NB4 (cell line): ENCODE measurements at regions not wholly inside any gene's neighbourhood (a gene's known extent, or its start where the extent isn't known, plus 50 kb on each side); places are given as distances from the start of the nearest gene placed in this dataset.

ENCODE experiments used
- TF ChIP-seq, protein P1 (sequence below): IDR thresholded peaks from one replicate; pipeline ENCODE4 v1.5.1; 2012; ENCODE audit warnings: low read depth, low read length
- TF ChIP-seq, protein P2 (sequence below): IDR thresholded peaks from 2 replicates; pipeline ENCODE4 v1.6.1; 2011; ENCODE audit warnings: low read depth, low read length

- TF ChIP-seq, protein P1, sequence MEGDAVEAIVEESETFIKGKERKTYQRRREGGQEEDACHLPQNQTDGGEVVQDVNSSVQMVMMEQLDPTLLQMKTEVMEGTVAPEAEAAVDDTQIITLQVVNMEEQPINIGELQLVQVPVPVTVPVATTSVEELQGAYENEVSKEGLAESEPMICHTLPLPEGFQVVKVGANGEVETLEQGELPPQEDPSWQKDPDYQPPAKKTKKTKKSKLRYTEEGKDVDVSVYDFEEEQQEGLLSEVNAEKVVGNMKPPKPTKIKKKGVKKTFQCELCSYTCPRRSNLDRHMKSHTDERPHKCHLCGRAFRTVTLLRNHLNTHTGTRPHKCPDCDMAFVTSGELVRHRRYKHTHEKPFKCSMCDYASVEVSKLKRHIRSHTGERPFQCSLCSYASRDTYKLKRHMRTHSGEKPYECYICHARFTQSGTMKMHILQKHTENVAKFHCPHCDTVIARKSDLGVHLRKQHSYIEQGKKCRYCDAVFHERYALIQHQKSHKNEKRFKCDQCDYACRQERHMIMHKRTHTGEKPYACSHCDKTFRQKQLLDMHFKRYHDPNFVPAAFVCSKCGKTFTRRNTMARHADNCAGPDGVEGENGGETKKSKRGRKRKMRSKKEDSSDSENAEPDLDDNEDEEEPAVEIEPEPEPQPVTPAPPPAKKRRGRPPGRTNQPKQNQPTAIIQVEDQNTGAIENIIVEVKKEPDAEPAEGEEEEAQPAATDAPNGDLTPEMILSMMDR = no peak
- TF ChIP-seq, protein P2, sequence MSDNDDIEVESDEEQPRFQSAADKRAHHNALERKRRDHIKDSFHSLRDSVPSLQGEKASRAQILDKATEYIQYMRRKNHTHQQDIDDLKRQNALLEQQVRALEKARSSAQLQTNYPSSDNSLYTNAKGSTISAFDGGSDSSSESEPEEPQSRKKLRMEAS = no peak
These were observed 315.1 kb downstream of the THBS2 start for GRCh38 chr6:168938546-168938945.
